Uterus (tissue), 3 donors: ENCODE measurements at regions not wholly inside any gene's neighbourhood (a gene's known extent, or its start where the extent isn't known, plus 50 kb on each side); places are given as distances from the start of the nearest gene placed in this dataset.

Experiments
- DNase-seq, 2 donors: peaks; one replicate each; pipeline ENCODE4 v3.0.0-alpha.2; 2019 to 2020
- H3K27ac ChIP-seq, 2 donors: fragments of 200-600 bp; sonication (generic); 1 replicate in 1 of 2; 2 replicates in 1 of 2; pipeline ENCODE4 v1.5.1; 2016 to 2018
- H3K27me3 ChIP-seq, 2 donors: fragments of 200-600 bp; sonication (generic); one replicate each; pipeline ENCODE4 v1.5.1; 2018 to 2019; ENCODE audit warnings: control low read depth in 1 of 2
- H3K36me3 ChIP-seq, 2 donors: fragments of 200-600 bp; sonication (generic); one replicate each; pipeline ENCODE4 v1.5.1; 2019; ENCODE audit warnings: control low read depth in 1 of 2
- H3K4me1 ChIP-seq, 2 donors: fragments of 200-600 bp; sonication (generic); one replicate each; pipeline ENCODE4 v1.5.1; 2018 to 2019; ENCODE audit warnings: control low read depth in 1 of 2
- H3K4me3 ChIP-seq, 2 donors: fragments of 200-600 bp; sonication (generic); 1 replicate in 1 of 2; 2 replicates in 1 of 2; pipeline ENCODE4 v1.5.1; 2018 to 2019; ENCODE audit warnings: mild to moderate bottlenecking in 1 of 2
- H3K9me3 ChIP-seq, 2 donors: fragments of 200-600 bp; sonication (generic); one replicate each; pipeline ENCODE4 v1.5.1; 2019; ENCODE audit warnings: control low read depth in 1 of 2
- CTCF ChIP-seq, 4 experiments: fragments of 200-600 bp in 2 of 4; fragments of 450-650 bp in 2 of 4; sonication (generic) in 2 of 4; IDR thresholded peaks; one replicate each; pipeline ENCODE4 v1.5.1; 2016 to 2019; ENCODE audit warnings: antibody characterized with exemption in 4 of 4, mild to moderate bottlenecking in 2 of 4, moderate library complexity in 1 of 4
- POLR2A ChIP-seq, 2 donors: fragments of 450-650 bp; IDR thresholded peaks; one replicate each; pipeline ENCODE4 v1.6.1; 2016; ENCODE audit warnings: antibody characterized with exemption in 2 of 2, mild to moderate bottlenecking in 1 of 2, moderate library complexity in 1 of 2
- intact Hi-C: fragments of 100-400 bp; cut with DNase I; formaldehyde crosslinking; loops from one replicate; pipeline ENCODE4 v1.15.1; 2023; ENCODE audit warnings: low total_unique reads
- donor health status: DM: yes; HTN: yes; CAD: no.

DNA sequence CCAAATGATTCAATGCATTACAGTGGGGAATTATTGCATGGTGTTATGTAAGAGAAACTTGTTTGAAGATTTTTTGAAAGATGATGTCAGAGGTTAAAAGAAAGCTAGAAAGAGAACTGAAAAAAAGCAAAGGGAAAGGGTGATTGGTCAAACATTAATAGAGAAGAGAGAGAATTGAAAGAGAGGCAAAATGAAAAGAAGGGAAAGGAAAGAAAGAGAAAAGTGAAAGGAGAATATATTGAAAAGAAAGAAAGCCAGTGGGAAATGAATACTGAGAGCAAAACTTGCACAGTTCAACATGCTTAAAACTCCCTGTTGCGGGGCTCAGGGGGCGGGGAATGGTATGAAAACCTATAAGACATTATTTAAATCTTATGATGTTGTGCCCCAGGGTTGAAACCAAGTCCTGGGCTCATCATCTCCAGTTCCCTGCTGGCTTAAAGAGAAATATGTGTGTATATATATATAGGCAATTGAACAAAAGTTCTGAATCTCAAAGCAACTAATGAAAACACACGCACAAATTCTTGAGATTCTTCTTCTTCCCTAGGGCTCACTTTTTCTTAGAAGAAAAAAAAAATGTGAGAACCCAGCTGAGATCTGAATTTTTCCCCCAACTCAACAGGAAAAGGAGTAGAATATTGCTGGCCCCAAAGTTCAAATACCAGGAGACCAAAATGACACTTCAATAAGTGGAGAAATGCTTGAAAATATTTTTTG lies 2045.9 kb upstream of the CELF4 start:
- Histone ChIP-seq H3K4me3 (no peak overlapping the region), H3K27ac (no peak overlapping the region), H3K4me1 (no peaks in the 10 kb centered on the region), H3K27me3 (no peaks in the 10 kb centered on the region), H3K36me3 (no peaks in the 10 kb centered on the region), H3K9me3 (no peaks in the 10 kb centered on the region)
- intact Hi-C loops, result no loop called here
- TF ChIP-seq POLR2A (IDR thresholded peaks at IDR 0.05) (no peak), CTCF (IDR thresholded peaks at IDR 0.05) (no peak)
- DNase-seq, result no peak

DNA sequence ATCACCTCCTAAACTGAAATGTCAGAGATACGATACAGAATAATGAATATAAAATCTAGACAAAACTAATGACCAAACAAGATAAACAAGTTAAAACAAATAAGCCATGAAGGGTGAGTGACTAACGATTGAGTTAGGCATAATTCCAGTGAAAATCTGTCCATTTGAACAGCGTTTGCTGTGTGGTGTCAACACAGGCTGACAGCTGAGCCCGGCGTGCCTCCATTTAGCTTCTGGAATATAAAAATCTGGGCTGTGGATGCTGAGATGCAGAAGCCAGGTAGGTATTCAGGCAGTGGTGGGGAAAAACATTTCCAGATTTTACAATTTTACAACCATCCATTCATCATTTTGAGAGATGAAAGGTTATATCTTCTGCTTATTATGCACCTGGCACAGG lies 2041.4 kb upstream of the CELF4 start:
- TF ChIP-seq CTCF (IDR thresholded peaks at IDR 0.05) (no peak), POLR2A (IDR thresholded peaks at IDR 0.05) (no peak)
- H3K9me3 ChIP-seq, result no peaks in the 10 kb centered on the region
- no peaks in the 10 kb centered on the region for H3K27me3 ChIP-seq
- intact Hi-C loops, result no loop called here
- no peak overlapping the region for H3K4me3 ChIP-seq
- no peak overlapping the region for H3K27ac ChIP-seq
- no peak for DNase-seq
- H3K4me1 ChIP-seq, result no peaks in the 10 kb centered on the region
- no peaks in the 10 kb centered on the region for H3K36me3 ChIP-seq

- TF ChIP-seq CTCF (IDR thresholded peaks at IDR 0.05) (no peak), POLR2A (IDR thresholded peaks at IDR 0.05) (no peak)
- intact Hi-C loops, result no loop called here
- no peaks in the 10 kb centered on the region for H3K9me3 ChIP-seq
These were observed 2039.2 kb upstream of the CELF4 start for GRCh38 chr18:39604836-39605235.

DNA sequence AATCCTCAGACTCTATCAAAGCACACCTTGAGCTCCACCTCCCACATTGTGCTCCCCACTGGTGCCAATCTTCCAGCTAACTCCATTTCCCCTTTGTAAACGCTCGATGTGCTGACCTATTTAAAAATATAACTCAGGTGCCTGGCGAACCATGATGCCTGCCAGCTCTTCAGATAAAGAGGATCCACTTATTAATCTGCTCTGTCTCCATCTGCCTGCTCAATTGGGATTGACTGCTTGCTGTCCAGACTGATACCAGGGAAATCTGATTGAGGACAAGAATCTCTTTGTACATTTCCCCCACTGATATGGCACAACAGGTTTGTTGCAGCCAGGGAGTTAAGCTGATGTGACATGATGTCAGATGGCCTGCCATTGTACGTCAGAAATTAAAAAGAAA lies 2036.5 kb upstream of the CELF4 start:
- TF ChIP-seq POLR2A (IDR thresholded peaks at IDR 0.05), result no peak
- TF ChIP-seq CTCF (IDR thresholded peaks at IDR 0.05), result no peak
- no peak overlapping the region for H3K27ac ChIP-seq
- intact Hi-C loops, result no loop called here
- H3K4me1 ChIP-seq, result no peaks in the 10 kb centered on the region
- DNase-seq, result no peak
- no peaks in the 10 kb centered on the region for H3K9me3 ChIP-seq
- H3K27me3 ChIP-seq, result no peaks in the 10 kb centered on the region
- H3K36me3 ChIP-seq, result no peaks in the 10 kb centered on the region
- H3K4me3 ChIP-seq, result no peak overlapping the region

More at GRCh38 chr18:39604836-39605235, 2039.2 kb upstream of the CELF4 start:
- DNase-seq, result no peak
- H3K4me3 ChIP-seq, result no peak overlapping the region
- no peaks in the 10 kb centered on the region for H3K27me3 ChIP-seq
- H3K4me1 ChIP-seq, result no peaks in the 10 kb centered on the region
- H3K36me3 ChIP-seq, result no peaks in the 10 kb centered on the region
- H3K27ac ChIP-seq, result no peak overlapping the region

- H3K4me3 ChIP-seq, result no peak overlapping the region
- no peaks in the 10 kb centered on the region for H3K27me3 ChIP-seq
- no peaks in the 10 kb centered on the region for H3K4me1 ChIP-seq
- intact Hi-C loops, result no loop called here
- H3K27ac ChIP-seq, result no peak overlapping the region
- TF ChIP-seq POLR2A (IDR thresholded peaks at IDR 0.05) (no peak), CTCF (IDR thresholded peaks at IDR 0.05) (no peak)
- H3K36me3 ChIP-seq, result no peaks in the 10 kb centered on the region
- H3K9me3 ChIP-seq, result no peaks in the 10 kb centered on the region
- no peak for DNase-seq
These were observed 2035.3 kb upstream of the CELF4 start for GRCh38 chr18:39600894-39601293.
